ENCODE measurements at regions not wholly inside any gene's neighbourhood (a gene's known extent, or its start where the extent isn't known, plus 50 kb on each side); places are given as distances from the start of the nearest gene placed in this dataset.

GRCh38 chr10:131731780-131732630 lies 168.8 kb upstream of the PPP2R2D start:
- DNase-seq (ENCODE audit: low spot score) = no peak

- no peak for DNase-seq (ENCODE audit: low spot score)
Observed at GRCh38 chr10:131732631-131733127, 168.1 kb upstream of the PPP2R2D start.

GRCh38 chr10:131733596-131733995 lies 167.2 kb upstream of the PPP2R2D start:
- no peak for DNase-seq (ENCODE audit: low spot score)

DNA sequence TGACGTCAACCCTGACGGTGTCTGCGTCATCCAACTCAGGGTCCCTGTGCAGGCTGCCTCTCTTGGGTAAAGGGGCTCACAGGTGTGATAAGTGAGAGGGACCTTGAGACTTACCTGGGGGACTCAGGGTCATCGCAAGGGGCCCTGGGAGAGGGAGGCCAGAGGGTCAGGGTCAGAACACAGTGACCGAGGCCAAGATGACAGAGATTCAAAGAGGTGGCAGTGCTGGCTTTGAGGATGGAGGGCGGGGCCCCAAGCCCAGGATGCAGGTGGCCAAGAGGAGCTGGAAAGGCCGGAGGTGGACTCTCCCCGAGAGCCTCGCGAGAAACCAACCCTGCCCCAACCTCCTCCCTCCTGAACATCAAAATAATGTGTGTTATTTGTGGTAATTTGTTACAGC lies 165.2 kb upstream of the PPP2R2D start:
- peak; percentile 34 for DNase-seq (ENCODE audit: low spot score)

DNA sequence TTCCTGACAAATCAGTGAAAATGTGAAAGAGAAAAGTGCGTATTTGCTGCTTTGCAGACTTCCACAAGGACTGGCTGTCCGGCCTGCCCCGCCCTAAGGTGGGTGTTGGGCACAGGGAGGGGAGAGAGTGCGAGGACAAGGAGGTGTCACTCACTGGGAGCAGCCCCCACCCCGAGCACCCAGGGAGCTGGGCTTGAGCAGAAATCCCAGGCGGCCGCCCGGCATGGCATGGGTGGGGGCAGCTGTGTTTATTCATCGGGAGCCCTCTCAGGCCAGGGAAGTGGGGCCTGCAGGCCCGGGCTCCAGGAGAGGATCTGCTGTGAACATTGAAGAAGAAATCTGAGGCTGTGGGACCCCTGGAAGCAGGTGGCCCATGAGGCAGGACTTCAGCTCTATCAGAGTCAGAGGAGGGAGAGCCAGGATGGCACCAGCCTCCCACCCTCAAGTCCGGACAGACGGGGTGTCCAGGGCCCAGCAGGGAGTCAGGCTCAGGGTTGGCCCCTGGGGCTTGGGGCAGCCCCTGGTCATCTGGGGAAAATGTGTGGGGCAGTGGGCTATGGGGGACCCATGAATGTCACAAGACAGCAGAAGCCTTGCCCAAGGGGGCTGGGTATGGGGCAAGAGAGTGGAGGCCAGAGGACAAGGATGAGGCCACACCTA lies 164.4 kb upstream of the PPP2R2D start:
- peak; percentile 28 for DNase-seq (ENCODE audit: low spot score)

DNA sequence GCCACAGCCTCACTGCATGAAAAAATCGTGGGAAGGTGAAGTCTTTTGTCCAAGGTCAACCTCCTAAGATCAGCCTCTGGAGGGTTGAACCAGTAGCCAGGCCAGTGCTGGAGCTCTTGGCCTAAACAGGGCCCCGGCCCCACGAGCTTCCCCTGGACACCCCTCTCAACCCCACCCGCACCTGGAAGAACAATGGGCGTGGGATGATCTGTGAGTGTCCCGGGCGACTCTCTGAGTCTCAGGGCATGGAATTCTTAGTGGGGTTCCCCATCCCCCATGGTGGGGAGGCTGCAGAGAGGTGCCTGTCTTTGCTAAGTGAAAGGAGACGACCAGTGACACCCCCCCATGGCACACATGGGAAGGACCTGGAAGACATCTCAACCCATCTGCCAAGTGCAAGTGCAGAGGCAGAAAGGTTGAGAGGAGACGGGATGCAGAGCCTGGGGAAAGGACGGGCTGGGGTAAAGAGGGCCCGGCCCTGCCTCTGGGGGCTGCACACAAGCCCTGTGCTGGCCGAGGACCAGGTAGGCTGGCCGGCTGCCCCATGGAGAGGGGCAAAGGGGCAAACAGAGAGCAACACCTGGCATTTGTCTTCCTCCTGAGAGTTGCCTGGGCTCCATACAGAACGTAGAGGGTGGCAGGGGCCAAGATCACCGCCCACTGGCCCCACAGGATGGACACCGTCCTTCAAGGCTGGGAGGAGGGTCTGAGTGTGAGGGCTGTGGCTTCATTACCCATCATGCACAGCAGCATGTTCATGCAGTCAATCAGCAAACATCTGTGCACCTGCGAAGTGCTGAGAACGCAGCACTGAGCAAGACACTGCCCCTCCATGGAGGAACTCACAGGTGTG lies 163.0 kb upstream of the PPP2R2D start:
- DNase-seq (ENCODE audit: low spot score) = peak; percentile 19

GRCh38 chr10:131738396-131738735 lies 162.4 kb upstream of the PPP2R2D start:
- DNase-seq (ENCODE audit: low spot score) = no peak

GRCh38 chr10:131739206-131739605 lies 161.6 kb upstream of the PPP2R2D start:
- DNase-seq (ENCODE audit: low spot score) = peak; percentile 25

DNA sequence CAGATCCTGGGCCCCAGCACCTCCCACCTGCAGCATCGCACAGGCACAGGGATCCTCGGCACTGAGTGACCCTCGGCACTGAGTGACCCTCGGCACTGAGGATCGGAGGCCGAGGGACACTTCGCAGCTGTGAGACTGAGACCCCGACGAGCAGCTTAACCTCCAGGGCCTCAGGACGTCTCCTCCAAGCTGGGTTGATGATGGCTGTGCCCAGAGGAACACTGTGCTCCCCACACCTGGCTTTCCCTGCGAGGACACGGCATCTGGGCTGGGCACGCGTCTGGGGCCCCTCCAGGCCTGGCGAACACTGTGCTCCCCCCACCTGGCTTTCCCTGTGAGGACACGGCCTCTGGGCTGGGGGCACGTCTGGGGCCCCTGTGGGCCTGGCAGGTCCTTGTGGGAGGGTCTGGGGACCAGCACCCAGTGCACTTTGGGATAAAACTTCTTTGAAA lies 158.3 kb upstream of the PPP2R2D start:
- DNase-seq (ENCODE audit: low spot score) = no peak

- DNase-seq (ENCODE audit: low spot score) = no peak
Observed at GRCh38 chr10:131743190-131744151, 157.3 kb upstream of the PPP2R2D start.

DNA sequence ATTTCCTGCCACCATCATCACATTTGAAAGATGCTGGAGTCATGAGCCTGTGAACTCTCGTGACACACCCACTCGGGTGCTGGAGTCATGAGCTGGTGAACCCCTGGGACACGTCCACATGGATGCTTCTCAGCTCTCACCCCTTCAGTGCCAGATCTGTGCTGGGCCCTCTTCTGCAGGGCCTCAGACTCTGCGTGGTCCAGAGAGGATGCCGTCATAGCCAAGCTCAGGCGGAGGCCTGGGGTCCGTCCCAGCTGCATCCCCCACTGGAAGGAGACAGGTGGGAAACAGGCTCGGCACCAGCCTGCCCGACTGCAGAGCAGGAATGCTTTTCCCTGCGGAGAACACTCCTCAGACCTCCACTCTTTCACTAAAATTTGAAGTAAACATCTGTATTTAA lies 156.5 kb upstream of the PPP2R2D start:
- DNase-seq (ENCODE audit: low spot score) = no peak

GRCh38 chr10:131745591-131745990 lies 155.2 kb upstream of the PPP2R2D start:
- DNase-seq (ENCODE audit: low spot score) = no peak

DNA sequence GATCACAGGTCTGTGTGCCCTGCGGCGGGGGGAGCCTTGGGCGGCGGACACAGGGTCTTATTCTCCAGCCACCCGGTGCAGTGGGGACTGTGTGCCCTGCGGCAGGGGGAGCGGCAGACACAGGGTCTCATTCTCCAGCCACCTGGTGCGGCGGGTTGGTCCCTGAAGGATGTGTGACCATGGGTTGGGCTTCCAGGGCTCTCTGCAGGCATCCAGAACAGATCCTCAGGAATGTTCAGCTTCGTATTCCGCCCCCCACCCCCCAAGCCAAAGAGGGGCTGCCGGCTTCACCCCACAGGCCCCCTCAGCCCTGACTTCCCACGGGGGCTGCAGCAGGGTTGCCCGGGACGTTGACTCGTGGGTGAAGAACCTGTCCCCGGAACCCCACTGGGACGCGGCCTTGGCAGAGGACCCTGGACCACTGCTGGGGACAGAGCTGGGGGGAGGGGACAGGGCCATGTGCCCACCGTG lies 154.5 kb upstream of the PPP2R2D start:
- no peak for DNase-seq (ENCODE audit: low spot score)

DNA sequence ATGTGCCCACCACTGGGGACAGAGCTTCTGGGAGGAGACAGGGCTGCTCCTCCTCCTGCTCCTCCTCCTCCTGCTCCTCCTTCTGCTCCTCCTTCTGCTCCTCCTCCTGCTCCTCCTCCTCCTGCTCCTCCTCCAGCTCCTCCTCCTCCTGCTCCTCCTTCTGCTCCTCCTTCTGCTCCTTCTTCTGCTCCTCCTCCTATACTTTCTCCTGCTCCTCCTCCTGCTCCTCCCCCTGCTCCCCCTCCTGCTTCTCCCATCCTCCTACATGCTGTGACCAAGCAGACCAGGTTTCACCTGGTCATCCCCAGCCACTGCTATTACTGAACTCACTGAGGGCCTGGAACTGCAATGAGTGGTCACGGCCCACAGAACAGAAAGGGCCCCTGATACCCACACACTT lies 154.0 kb upstream of the PPP2R2D start:
- DNase-seq (ENCODE audit: low spot score) = no peak

GRCh38 chr10:131747251-131747650 lies 153.6 kb upstream of the PPP2R2D start:
- no peak for DNase-seq (ENCODE audit: low spot score)

GRCh38 chr10:131747791-131748190 lies 153.0 kb upstream of the PPP2R2D start:
- no peak for DNase-seq (ENCODE audit: low spot score)

DNA sequence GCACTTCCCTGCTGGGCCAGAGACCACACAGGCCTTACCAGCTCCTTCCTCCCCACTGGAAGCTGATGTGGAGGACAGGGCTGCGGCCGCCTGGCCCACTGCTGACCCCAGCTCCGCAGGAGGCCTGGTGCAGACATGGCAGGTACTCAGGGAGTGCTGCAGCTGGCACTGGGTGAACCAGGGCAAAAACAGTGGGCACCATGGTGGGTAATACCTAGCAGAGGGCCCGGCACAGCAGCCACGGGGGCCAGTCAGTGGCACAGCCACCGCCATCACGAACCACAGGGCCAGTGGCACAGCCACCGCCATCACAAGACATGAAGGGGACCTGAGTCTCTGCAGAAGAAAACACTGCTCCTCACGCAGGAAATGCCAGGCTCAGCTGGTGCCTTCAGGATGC lies 152.6 kb upstream of the PPP2R2D start:
- no peak for DNase-seq (ENCODE audit: low spot score)

GRCh38 chr10:131748831-131749766 lies 151.7 kb upstream of the PPP2R2D start:
- DNase-seq (ENCODE audit: low spot score) = no peak

DNA sequence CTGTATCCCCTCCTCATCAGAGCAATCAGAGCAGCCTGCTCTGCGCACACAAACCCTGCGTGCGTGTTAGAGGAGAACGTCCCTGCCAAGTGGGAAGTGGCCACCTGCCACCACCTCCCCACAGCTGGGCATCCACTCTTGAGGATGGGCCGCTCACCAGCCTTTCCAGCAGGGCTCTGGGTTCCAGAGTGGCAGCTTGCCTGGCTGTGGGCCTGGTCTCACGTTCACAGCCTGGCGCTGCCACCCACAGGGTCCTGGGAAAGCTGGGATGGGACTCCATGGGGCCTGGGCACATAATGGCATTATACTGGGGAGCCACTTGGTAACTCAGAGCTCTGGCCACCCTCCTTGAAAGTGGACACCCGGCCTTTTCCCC lies 151.1 kb upstream of the PPP2R2D start:
- no peak for DNase-seq (ENCODE audit: low spot score)
